HepG2 (cell line): ENCODE measurements at regions not wholly inside any gene's neighbourhood (a gene's known extent, or its start where the extent isn't known, plus 50 kb on each side); places are given as distances from the start of the nearest gene placed in this dataset.

Source experiments
- ATAC-seq: fragments of 200-7000 bp; cut with Tn5 transposase; 3 replicates; pipeline ENCODE4 v1.9.1; 2020; ENCODE audit warnings: mild to moderate bottlenecking, moderate library complexity
- BruUV-seq: library from RNA; stranded (reverse); fragments of 400-500 nt; replicated peaks from 2 replicates; lab custom pipeline; 2021; lab: Mats Ljungman, UMichigan
- CTCF ChIA-PET: fragments of 300-600 bp; formaldehyde crosslinking; extraction: SDS; loops from one replicate; lab custom pipeline; 2021; ENCODE audit warnings: low total read pairs, inconsistent platforms, low intra/inter-chr PET ratio; lab: Yijun Ruan, JAX
- POLR2A ChIA-PET: fragments of 350-600 bp; sonication (Branson Sonifier 250); formaldehyde crosslinking; loops from one replicate; lab custom pipeline; 2020; ENCODE audit warnings: antibody characterized with exemption, inconsistent platforms; lab: Yijun Ruan, JAX
- DNase-seq: peaks from one replicate; pipeline ENCODE4 v3.0.0-alpha.2; 2015; ENCODE audit warnings: low spot score
- FAIRE-seq: peaks from 3 replicates; lab custom pipeline; 2011; peaks lifted over from hg19 to GRCh38; lab: Jason Lieb, UNC
- H2AFZ ChIP-seq: one replicate; pipeline ENCODE4 v1.6.1; 2011; ENCODE audit warnings: low read length, inconsistent platforms
- H3K27ac ChIP-seq: fragments of 300-600 bp; 3 replicates; pipeline ENCODE4 v1.8.0; 2011; ENCODE audit warnings: mixed run types, mild to moderate bottlenecking, mixed read lengths, low read length, inconsistent platforms; ENCODE audit not compliant: insufficient read depth; ENCODE audit errors: extremely low read length
- H3K27me3 ChIP-seq, 2 experiments: fragments of 200-600 bp in 1 of 2; 2 replicates in 1 of 2; 3 replicates in 1 of 2; pipeline versions ENCODE4 v1.6.0 to v1.8.0; 2011; ENCODE audit warnings: low read length in 2 of 2, mild to moderate bottlenecking in 2 of 2, moderate library complexity in 2 of 2, inconsistent platforms in 1 of 2; ENCODE audit not compliant: insufficient read depth in 2 of 2, control insufficient read depth in 1 of 2
- H3K36me3 ChIP-seq, 2 experiments: fragments of 200-600 bp in 1 of 2; replicated peaks in 1 of 2; 2 replicates in 1 of 2; 3 replicates in 1 of 2; pipeline versions ENCODE4 v1.5.1 to v1.8.0; 2011; ENCODE audit warnings: low read length in 2 of 2, inconsistent platforms in 1 of 2; ENCODE audit not compliant: insufficient read depth in 2 of 2, control insufficient read depth in 1 of 2
- H3K4me1 ChIP-seq: 2 replicates; pipeline ENCODE4 v1.5.1; 2012; ENCODE audit warnings: low read length, inconsistent platforms; ENCODE audit not compliant: insufficient read depth
- H3K4me2 ChIP-seq: 2 replicates; pipeline ENCODE4 v1.6.0; 2011; ENCODE audit warnings: low read depth, low read length, inconsistent platforms
- H3K4me3 ChIP-seq, 3 experiments: fragments of 200-600 bp in 1 of 3; sonication (generic), shearing (Covaris generic) in 1 of 3; replicated peaks in 1 of 3; 2 replicates each; pipeline ENCODE4 v1.5.1; 2011 to 2016; ENCODE audit warnings: low read length in 3 of 3, inconsistent platforms in 2 of 3, low read depth in 2 of 3, mild to moderate bottlenecking in 2 of 3, control low read depth in 1 of 3, mixed read lengths in 1 of 3; ENCODE audit not compliant: insufficient read depth in 1 of 3
- H3K79me2 ChIP-seq: one replicate; pipeline ENCODE4 v1.6.1; 2011; ENCODE audit warnings: low read length, inconsistent platforms; ENCODE audit not compliant: insufficient read depth
- H3K9ac ChIP-seq: 2 replicates; pipeline ENCODE4 v1.6.0; 2011; ENCODE audit warnings: mild to moderate bottlenecking, low read depth, low read length, inconsistent platforms; ENCODE audit not compliant: insufficient read depth
- H3K9me3 ChIP-seq: 2 replicates; pipeline ENCODE4 v1.5.1; 2012; ENCODE audit warnings: mild to moderate bottlenecking, low read length
- H4K20me1 ChIP-seq: 2 replicates; pipeline ENCODE4 v1.6.0; 2011; ENCODE audit warnings: inconsistent platforms, mild to moderate bottlenecking, low read length, moderate library complexity; ENCODE audit not compliant: insufficient read depth
- DMTF1 ChIP-seq: sonication (generic); formaldehyde crosslinking; IDR thresholded peaks from 2 replicates; pipeline ENCODE4 v1.4.0; 2020; ENCODE audit warnings: mild to moderate bottlenecking, missing genetic modification reagents
- GFI1 ChIP-seq: sonication (generic); formaldehyde crosslinking; IDR thresholded peaks from 2 replicates; pipeline ENCODE4 v1.5.0; 2020; ENCODE audit warnings: missing genetic modification reagents, mild to moderate bottlenecking, borderline replicate concordance
- LRRFIP1 ChIP-seq: sonication (generic); formaldehyde crosslinking; conservative IDR thresholded peaks from 2 replicates; pipeline ENCODE4 v1.4.0; 2020; ENCODE audit warnings: missing genetic modification reagents
- RAD51 ChIP-seq: fragments of 450-650 bp; IDR thresholded peaks from 2 replicates; pipeline ENCODE4 v1.6.1; 2016; ENCODE audit warnings: borderline replicate concordance
- SPEN ChIP-seq: sonication (generic); formaldehyde crosslinking; IDR thresholded peaks from 2 replicates; pipeline ENCODE4 v1.5.1; 2020; ENCODE audit warnings: low read depth, mild to moderate bottlenecking, missing genetic modification reagents
- ZNF333 ChIP-seq: sonication (generic); formaldehyde crosslinking; IDR thresholded peaks from 2 replicates; pipeline ENCODE4 v1.4.0; 2020; ENCODE audit warnings: mild to moderate bottlenecking, missing genetic modification reagents, borderline replicate concordance
- WGBS: methylation state at CpG from one replicate; pipeline ENCODE4 v1.1.6; 2017; ENCODE audit warnings: low lambda C conversion rate; 5-methylcytosine and 5-hydroxymethylcytosine counted together
- in situ Hi-C: cut with HindIII; loops from 2 replicates; pipeline ENCODE4 v1.10.0; 2017; ENCODE audit warnings: low pct_unique_long_range_greater_than_20kb; ENCODE audit not compliant: extremely low pct_ligation_motif_present
- intact Hi-C: fragments of 100-400 bp; cut with micrococcal nuclease; formaldehyde crosslinking; loops from one replicate; pipeline ENCODE4 v1.10.0; 2022; ENCODE audit not compliant: unreplicated experiment
- TF ChIP-seq, protein P1 (sequence below): sonication (generic); formaldehyde crosslinking; IDR thresholded peaks from 2 replicates; pipeline ENCODE4 v1.5.0; 2020; ENCODE audit warnings: mild to moderate bottlenecking, missing genetic modification reagents, borderline replicate concordance

DNA sequence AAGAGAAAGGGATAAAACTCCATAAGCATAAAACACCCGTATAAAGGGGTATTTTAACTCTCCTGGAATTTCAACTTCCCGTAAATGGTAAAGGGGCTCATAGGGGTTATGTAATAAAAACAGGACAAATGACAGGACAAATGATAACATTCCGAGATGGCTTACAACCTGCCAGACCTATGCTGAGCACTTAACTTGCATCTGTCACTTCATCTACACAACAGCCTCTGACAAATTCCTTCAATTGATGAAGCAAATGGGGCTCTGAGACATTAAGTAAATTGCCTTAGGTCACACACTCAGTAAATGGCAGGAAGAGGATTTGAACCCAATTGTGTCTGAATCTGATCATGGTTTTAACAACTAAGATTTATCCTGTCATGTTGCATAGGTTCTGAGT, 327.6 kb upstream of the SNX7 start:
- TF ChIP-seq ZNF333 (no peak), GFI1 (CRISPR knock-in tag) (no peak), DMTF1 (CRISPR knock-in tag) (no peak), SPEN (CRISPR knock-in tag) (no peak), RAD51 (no peak), LRRFIP1 (CRISPR knock-in tag) (no peak)
- TF ChIP-seq, protein P1, sequence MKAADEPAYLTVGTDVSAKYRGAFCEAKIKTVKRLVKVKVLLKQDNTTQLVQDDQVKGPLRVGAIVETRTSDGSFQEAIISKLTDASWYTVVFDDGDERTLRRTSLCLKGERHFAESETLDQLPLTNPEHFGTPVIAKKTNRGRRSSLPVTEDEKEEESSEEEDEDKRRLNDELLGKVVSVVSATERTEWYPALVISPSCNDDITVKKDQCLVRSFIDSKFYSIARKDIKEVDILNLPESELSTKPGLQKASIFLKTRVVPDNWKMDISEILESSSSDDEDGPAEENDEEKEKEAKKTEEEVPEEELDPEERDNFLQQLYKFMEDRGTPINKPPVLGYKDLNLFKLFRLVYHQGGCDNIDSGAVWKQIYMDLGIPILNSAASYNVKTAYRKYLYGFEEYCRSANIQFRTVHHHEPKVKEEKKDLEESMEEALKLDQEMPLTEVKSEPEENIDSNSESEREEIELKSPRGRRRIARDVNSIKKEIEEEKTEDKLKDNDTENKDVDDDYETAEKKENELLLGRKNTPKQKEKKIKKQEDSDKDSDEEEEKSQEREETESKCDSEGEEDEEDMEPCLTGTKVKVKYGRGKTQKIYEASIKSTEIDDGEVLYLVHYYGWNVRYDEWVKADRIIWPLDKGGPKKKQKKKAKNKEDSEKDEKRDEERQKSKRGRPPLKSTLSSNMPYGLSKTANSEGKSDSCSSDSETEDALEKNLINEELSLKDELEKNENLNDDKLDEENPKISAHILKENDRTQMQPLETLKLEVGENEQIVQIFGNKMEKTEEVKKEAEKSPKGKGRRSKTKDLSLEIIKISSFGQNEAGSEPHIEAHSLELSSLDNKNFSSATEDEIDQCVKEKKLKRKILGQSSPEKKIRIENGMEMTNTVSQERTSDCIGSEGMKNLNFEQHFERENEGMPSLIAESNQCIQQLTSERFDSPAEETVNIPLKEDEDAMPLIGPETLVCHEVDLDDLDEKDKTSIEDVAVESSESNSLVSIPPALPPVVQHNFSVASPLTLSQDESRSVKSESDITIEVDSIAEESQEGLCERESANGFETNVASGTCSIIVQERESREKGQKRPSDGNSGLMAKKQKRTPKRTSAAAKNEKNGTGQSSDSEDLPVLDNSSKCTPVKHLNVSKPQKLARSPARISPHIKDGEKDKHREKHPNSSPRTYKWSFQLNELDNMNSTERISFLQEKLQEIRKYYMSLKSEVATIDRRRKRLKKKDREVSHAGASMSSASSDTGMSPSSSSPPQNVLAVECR, result no peak
- TF ChIP-seq, all 625 proteins: peak for 0
- ChIA-PET CTCF (no interaction called here), POLR2A (no interaction called here)
- FAIRE-seq (no peak), DNase-seq (no peak), ATAC-seq (no peak)
- no peaks in the 10 kb centered on the region for H3K27me3 ChIP-seq
- no peaks in the 10 kb centered on the region for H3K79me2 ChIP-seq
- no peak overlapping the region for H3K4me3 ChIP-seq
- H2AFZ ChIP-seq, result no peak overlapping the region
- no peaks in the 10 kb centered on the region for H4K20me1 ChIP-seq
- no peak overlapping the region for H3K9ac ChIP-seq
- WGBS, result 12% methylated on average over 3 of the region's 3 CpGs
- intact Hi-C loops (no loop called here), in situ Hi-C loops (no loop called here)
- no peak overlapping the region for H3K4me2 ChIP-seq
- no peak overlapping the region for H3K27ac ChIP-seq
- BruUV-seq, result no TSS peak
- no peaks in the 10 kb centered on the region for H3K36me3 ChIP-seq
- H3K9me3 ChIP-seq, result no peaks in the 10 kb centered on the region
- H3K4me1 ChIP-seq, result no peaks in the 10 kb centered on the region
